SK-N-SH (cell line): ENCODE measurements at regions not wholly inside any gene's neighbourhood (a gene's known extent, or its start where the extent isn't known, plus 50 kb on each side); places are given as distances from the start of the nearest gene placed in this dataset.

ENCODE experiments used
- CTCF ChIA-PET: fragments of 300-600, 350-600 bp; formaldehyde crosslinking; extraction: SDS; loops from one replicate; lab custom pipeline; 2021; lab: Yijun Ruan, JAX
- POLR2A ChIA-PET: fragments of 350-600 bp; sonication (Branson Sonifier 250); formaldehyde crosslinking; extraction: SDS; loops from one replicate; lab custom pipeline; 2020; ENCODE audit warnings: antibody characterized with exemption, inconsistent platforms; lab: Yijun Ruan, JAX
- DNase-seq: peaks from one replicate; pipeline ENCODE4 v3.0.0; 2012
- H2AFZ ChIP-seq: fragments of 200-600 bp; sonication (generic); 2 replicates; pipeline ENCODE4 v1.8.1; 2016; ENCODE audit warnings: antibody characterized with exemption, mild to moderate bottlenecking, low read depth
- H3F3A ChIP-seq: fragments of 200-600 bp; sonication (generic); replicated peaks from 2 replicates; pipeline ENCODE3; 2016; ENCODE audit warnings: antibody characterized with exemption, mild to moderate bottlenecking; ENCODE audit not compliant: insufficient read depth
- H3K27ac ChIP-seq, 2 experiments: fragments of 200-500 bp in 1 of 2; fragments of 200-600 bp in 1 of 2; sonication (Bioruptor generic) in 1 of 2; sonication (generic), shearing (Covaris generic) in 1 of 2; 2 replicates each; pipeline versions ENCODE4 v1.5.1 to v1.6.1; 2014 to 2016; ENCODE audit warnings: low read depth in 2 of 2, inconsistent platforms in 1 of 2, low read length in 1 of 2, mild to moderate bottlenecking in 1 of 2, mixed read lengths in 1 of 2
- H3K27me3 ChIP-seq: fragments of 200-600 bp; sonication (generic), shearing (Covaris generic); 2 replicates; pipeline ENCODE4 v1.6.1; 2016; ENCODE audit warnings: mixed run types; ENCODE audit not compliant: insufficient read depth
- H3K36me3 ChIP-seq, 2 experiments: fragments of 200-500 bp in 1 of 2; fragments of 200-600 bp in 1 of 2; sonication (Bioruptor generic) in 1 of 2; sonication (generic) in 1 of 2; replicated peaks in 1 of 2; 2 replicates each; pipeline versions ENCODE3 to v1.5.1; 2014 to 2016; ENCODE audit warnings: low read length in 1 of 2, mild to moderate bottlenecking in 1 of 2; ENCODE audit not compliant: insufficient read depth in 2 of 2, control insufficient read depth in 1 of 2
- H3K4me1 ChIP-seq, 2 experiments: fragments of 200-500 bp in 1 of 2; fragments of 200-600 bp in 1 of 2; sonication (Bioruptor generic) in 1 of 2; sonication (generic), shearing (Covaris generic) in 1 of 2; 2 replicates each; pipeline versions ENCODE4 v1.5.1 to v1.6.1; 2014 to 2016; ENCODE audit warnings: low read depth in 1 of 2, low read length in 1 of 2, mixed run types in 1 of 2; ENCODE audit not compliant: insufficient read depth in 2 of 2, control insufficient read depth in 1 of 2
- H3K4me2 ChIP-seq: fragments of 200-600 bp; sonication (generic), shearing (Covaris generic); 2 replicates; pipeline ENCODE4 v1.6.1; 2017; ENCODE audit warnings: mixed run types
- H3K4me3 ChIP-seq, 2 experiments: fragments of 200-500 bp in 1 of 2; fragments of 200-600 bp in 1 of 2; sonication (Bioruptor generic) in 1 of 2; sonication (generic), shearing (Covaris generic) in 1 of 2; 2 replicates each; pipeline versions ENCODE4 v1.5.1 to v1.8.1; 2014 to 2016; ENCODE audit warnings: low read depth in 2 of 2, inconsistent platforms in 1 of 2, low read length in 1 of 2, mild to moderate bottlenecking in 1 of 2, mixed read lengths in 1 of 2, moderate library complexity in 1 of 2
- H3K79me2 ChIP-seq: fragments of 200-600 bp; sonication (generic); 2 replicates; pipeline ENCODE4 v1.8.1; 2017; ENCODE audit warnings: mild to moderate bottlenecking; ENCODE audit not compliant: insufficient read depth
- H3K9ac ChIP-seq: fragments of 200-600 bp; sonication (generic); 2 replicates; pipeline ENCODE4 v1.6.1; 2017; ENCODE audit warnings: mixed run types
- H3K9me2 ChIP-seq: fragments of 200-600 bp; sonication (generic); 2 replicates; pipeline ENCODE4 v1.6.1; 2017; ENCODE audit warnings: mixed run types
- H3K9me3 ChIP-seq: fragments of 200-600 bp; sonication (generic); 2 replicates; pipeline ENCODE4 v1.6.1; 2017; ENCODE audit warnings: mixed run types, mild to moderate bottlenecking, moderate library complexity
- H4K20me1 ChIP-seq: fragments of 200-600 bp; sonication (generic); 2 replicates; pipeline ENCODE4 v1.6.1; 2017; ENCODE audit warnings: mild to moderate bottlenecking, mixed run types; ENCODE audit not compliant: insufficient read depth
- CHD2 ChIP-seq: fragments of 150-350 bp; IDR thresholded peaks from 2 replicates; pipeline ENCODE4 v1.6.1; 2018; ENCODE audit warnings: low read length; ENCODE audit not compliant: partially characterized antibody
- CTCF ChIP-seq: fragments of 200-600 bp; sonication (generic); IDR thresholded peaks from 2 replicates; pipeline ENCODE4 v1.6.1; 2017; ENCODE audit warnings: antibody characterized with exemption, mild to moderate bottlenecking, moderate library complexity
- EP300 ChIP-seq, 2 experiments: IDR thresholded peaks; 2 replicates each; pipeline versions ENCODE4 v1.4.0 to v1.6.1; 2012; ENCODE audit warnings: borderline replicate concordance in 1 of 2, low read depth in 1 of 2, low read length in 1 of 2
- EZH2phosphoT487 ChIP-seq: fragments of 200-600 bp; sonication (generic); IDR thresholded peaks from 2 replicates; pipeline ENCODE4 v1.6.1; 2017; ENCODE audit warnings: low read depth, mixed run types, mild to moderate bottlenecking, antibody characterized with exemption, moderate library complexity, borderline replicate concordance
- FOSL2 ChIP-seq: IDR thresholded peaks from 2 replicates; pipeline ENCODE4 v1.4.0; 2012; ENCODE audit warnings: low read depth, mild to moderate bottlenecking, moderate library complexity, borderline replicate concordance
- FOXJ3 ChIP-seq: sonication (generic); formaldehyde crosslinking; IDR thresholded peaks from 2 replicates; pipeline ENCODE4 v1.5.1; 2020; ENCODE audit warnings: mild to moderate bottlenecking, missing genetic modification reagents
- FOXM1 ChIP-seq: IDR thresholded peaks from 2 replicates; pipeline ENCODE4 v1.4.0; 2012; ENCODE audit warnings: low read depth, mild to moderate bottlenecking
- GABPA ChIP-seq: IDR thresholded peaks from 2 replicates; pipeline ENCODE4 v1.4.0; 2012; ENCODE audit warnings: low read depth, mild to moderate bottlenecking
- IRF3 ChIP-seq: fragments of 150-350 bp; IDR thresholded peaks from 2 replicates; pipeline ENCODE4 v1.6.1; 2016; ENCODE audit warnings: mild to moderate bottlenecking, low read depth, low read length
- MAX ChIP-seq: IDR thresholded peaks from 2 replicates; pipeline ENCODE4 v1.4.0; 2012; ENCODE audit warnings: low read depth
- NFIC ChIP-seq: IDR thresholded peaks from 2 replicates; pipeline ENCODE4 v1.4.0; 2012; ENCODE audit warnings: borderline replicate concordance
- RAD21 ChIP-seq: IDR thresholded peaks from 2 replicates; pipeline ENCODE4 v1.6.1; 2012; ENCODE audit warnings: mild to moderate bottlenecking, low read length
- RCOR1 ChIP-seq: fragments of 150-350 bp; IDR thresholded peaks from 2 replicates; pipeline ENCODE4 v1.6.1; 2017; ENCODE audit warnings: antibody characterized with exemption, low read length
- RXRA ChIP-seq: IDR thresholded peaks from 2 replicates; pipeline ENCODE4 v1.4.0; 2012; ENCODE audit warnings: low read depth, mild to moderate bottlenecking, borderline replicate concordance
- TCF12 ChIP-seq: IDR thresholded peaks from 2 replicates; pipeline ENCODE4 v1.4.0; 2012
- USF2 ChIP-seq: fragments of 150-350 bp; IDR thresholded peaks from 2 replicates; pipeline ENCODE4 v1.6.1; 2017; ENCODE audit warnings: antibody characterized with exemption, low read length, low read depth, borderline replicate concordance
- YY1 ChIP-seq: IDR thresholded peaks from 2 replicates; pipeline ENCODE4 v1.4.0; 2012; ENCODE audit warnings: low read depth, mild to moderate bottlenecking

GRCh38 chr13:83281654-83282053 lies 600.6 kb downstream of the SLITRK1 start (continued):
- TF ChIP-seq RXRA (no peak), RCOR1 (no peak), EZH2phosphoT487 (no peak), FOXM1 (no peak), TCF12 (no peak), GABPA (no peak), USF2 (no peak), FOSL2 (no peak)

- H3K4me2 ChIP-seq, result no peak overlapping the region
- H3K27ac ChIP-seq, result no peak overlapping the region
- no peak overlapping the region for H3K4me3 ChIP-seq
- no peaks in the 10 kb centered on the region for H3K9me2 ChIP-seq
- H4K20me1 ChIP-seq, result no peaks in the 10 kb centered on the region
- H3K27me3 ChIP-seq, result no peaks in the 10 kb centered on the region
- no peak for TF ChIP-seq RXRA
- no peak for TF ChIP-seq IRF3
- TF ChIP-seq TCF12, result no peak
- TF ChIP-seq NFIC, result no peak
- no peak for TF ChIP-seq GABPA
- no peak for TF ChIP-seq FOXJ3 (CRISPR knock-in tag)
- no peak for TF ChIP-seq EZH2phosphoT487
- no peak for TF ChIP-seq RAD21
- no peak for TF ChIP-seq YY1
- TF ChIP-seq EP300 (IDR thresholded peaks at IDR 0.05; ENCODE audit: borderline replicate concordance in 1 of 2, low read depth in 1 of 2, low read length in 1 of 2), result no peak
- no peak for TF ChIP-seq CHD2
- TF ChIP-seq CTCF, result no peak
- no peak for TF ChIP-seq MAX
- no peaks in the 10 kb centered on the region; a peak in 1 of 4 replicates for H3K4me1 ChIP-seq
- H3K36me3 ChIP-seq, result no peaks in the 10 kb centered on the region
- ChIA-PET CTCF (no interaction called here), POLR2A (no interaction called here)
- no peaks in the 10 kb centered on the region for H3K79me2 ChIP-seq
- DNase-seq, result no peak
- H2AFZ ChIP-seq, result no peak overlapping the region
- no peaks in the 10 kb centered on the region for H3F3A ChIP-seq
- no peaks in the 10 kb centered on the region for H3K9me3 ChIP-seq
- H3K9ac ChIP-seq, result no peak overlapping the region
Measured at GRCh38 chr13:83274679-83275078, 607.6 kb downstream of the SLITRK1 start.
